ENCODE measurements at regions not wholly inside any gene's neighbourhood (a gene's known extent, or its start where the extent isn't known, plus 50 kb on each side); places are given as distances from the start of the nearest gene placed in this dataset.

GRCh38 chr11:41861838-41862237 lies 402.4 kb upstream of the LRRC4C start (continued):
- no peak for TF ChIP-seq ZNF275 (CRISPR knock-in tag; IDR thresholded peaks at IDR 0.05; ENCODE audit: borderline replicate concordance)

- no TSS peak for BruUV-seq (replicated peaks)
- Histone ChIP-seq H3K9me3 (ENCODE audit: low read length) (peaks cover 85% of the 10 kb centered on the region), H3K4me2 (ENCODE audit: low read depth, low read length) (no peak overlapping the region), H2AFZ (ENCODE audit: low read length) (no peak overlapping the region), H3K79me2 (ENCODE audit: insufficient read depth, low read length) (no peaks in the 10 kb centered on the region), H3K4me1 (ENCODE audit: insufficient read depth, low read length) (no peaks in the 10 kb centered on the region), H3K9ac (ENCODE audit: insufficient read depth, low read depth, low read length) (no peak overlapping the region), H3K36me3 (replicated peaks in 1 of 2; ENCODE audit: control insufficient read depth in 1 of 2, insufficient read depth in 2 of 2, low read length in 2 of 2) (no peaks in the 10 kb centered on the region), H3K27me3 (ENCODE audit: control insufficient read depth in 1 of 2, insufficient read depth in 2 of 2, low read length in 2 of 2) (no peaks in the 10 kb centered on the region), H3K4me3 (replicated peaks in 1 of 3; ENCODE audit: insufficient read depth in 1 of 3, low read depth in 2 of 3, low read length in 3 of 3) (no peak overlapping the region), H4K20me1 (ENCODE audit: insufficient read depth, low read length) (no peaks in the 10 kb centered on the region), H3K27ac (ENCODE audit: extremely low read length, insufficient read depth, low read length) (no peak overlapping the region)
- ChIA-PET POLR2A (no interaction called here), CTCF (ENCODE audit: low intra/inter-chr PET ratio, low total read pairs) (no interaction called here)
- intact Hi-C loops (cut with micrococcal nuclease; ENCODE audit: unreplicated experiment) (no loop called here), in situ Hi-C loops (cut with HindIII; ENCODE audit: extremely low pct_ligation_motif_present, low pct_unique_long_range_greater_than_20kb) (no loop called here)
- FAIRE-seq (no peak), DNase-seq (ENCODE audit: low spot score) (no peak), ATAC-seq (no peak)
- TF ChIP-seq ZNF800 (CRISPR knock-in tag; IDR thresholded peaks at IDR 0.05) (no peak), NR2C2 (CRISPR knock-in tag; IDR thresholded peaks at IDR 0.05; ENCODE audit: borderline replicate concordance) (no peak), ZNF75D (CRISPR knock-in tag; IDR thresholded peaks at IDR 0.05; ENCODE audit: borderline replicate concordance) (no peak), HMGA1 (CRISPR knock-in tag; conservative IDR thresholded peaks at IDR 0.05) (no peak), LBX2 (CRISPR knock-in tag; IDR thresholded peaks at IDR 0.05; ENCODE audit: borderline replicate concordance) (no peak), ZFX (CRISPR knock-in tag; IDR thresholded peaks at IDR 0.05; ENCODE audit: low read depth) (no peak), ZNF382 (CRISPR knock-in tag; IDR thresholded peaks at IDR 0.05; ENCODE audit: borderline replicate concordance) (no peak), ZNF124 (CRISPR knock-in tag; IDR thresholded peaks at IDR 0.05) (no peak), YY1 (IDR thresholded peaks at IDR 0.05; ENCODE audit: insufficient read depth, insufficient replicate concordance, low read depth, low read length) (no peak), ZBTB10 (CRISPR knock-in tag; IDR thresholded peaks at IDR 0.05; ENCODE audit: borderline replicate concordance) (no peak), ZNF614 (CRISPR knock-in tag; IDR thresholded peaks at IDR 0.05; ENCODE audit: borderline replicate concordance) (no peak), SOX6 (IDR thresholded peaks at IDR 0.05) (no peak), SOX6 (CRISPR knock-in tag; IDR thresholded peaks at IDR 0.05) (no peak), TMF1 (CRISPR knock-in tag; IDR thresholded peaks at IDR 0.05; ENCODE audit: low read depth) (no peak), ELF1 (CRISPR knock-in tag; IDR thresholded peaks at IDR 0.05) (no peak), KDM1A (CRISPR knock-in tag; IDR thresholded peaks at IDR 0.05) (no peak), JARID2 (CRISPR knock-in tag; IDR thresholded peaks at IDR 0.05; ENCODE audit: insufficient replicate concordance) (no peak), ZNF589 (CRISPR knock-in tag; conservative IDR thresholded peaks at IDR 0.05) (no peak), ZNF12 (CRISPR knock-in tag; IDR thresholded peaks at IDR 0.05) (no peak)
Observed at GRCh38 chr11:41866525-41866924, 407.1 kb upstream of the LRRC4C start.
